Activated CD4-positive, alpha-beta memory T cell treated with anti-CD3 and anti-CD28 coated beads for 36 hours (primary cell): ENCODE measurements at regions not wholly inside any gene's neighbourhood (a gene's known extent, or its start where the extent isn't known, plus 50 kb on each side); places are given as distances from the start of the nearest gene placed in this dataset.

Experiments used
- CTCF ChIA-PET: fragments of 350-600 bp; sonication (Branson Sonifier 250); formaldehyde crosslinking; loops from one replicate; lab custom pipeline; 2021; ENCODE audit warnings: antibody characterized with exemption, inconsistent platforms; lab: Charles Lee
- POLR2A ChIA-PET: fragments of 350-600 bp; sonication (Branson Sonifier 250); formaldehyde crosslinking; loops from one replicate; lab custom pipeline; 2021; ENCODE audit warnings: antibody characterized with exemption; lab: Charles Lee
- DNase-seq: peaks from one replicate; pipeline ENCODE4 v3.0.0-alpha.2; 2020
- H3K27ac Mint-ChIP-seq: one replicate; pipeline ENCODE4 v1.8.0; 2021; ENCODE audit warnings: mixed read lengths
- H3K27me3 Mint-ChIP-seq: one replicate; pipeline ENCODE4 v1.8.0; 2021; ENCODE audit warnings: mixed read lengths
- H3K36me3 Mint-ChIP-seq: one replicate; pipeline ENCODE4 v1.8.0; 2021; ENCODE audit warnings: mixed read lengths
- H3K4me1 Mint-ChIP-seq: one replicate; pipeline ENCODE4 v1.8.0; 2021; ENCODE audit warnings: low read depth, mixed read lengths
- H3K4me3 Mint-ChIP-seq: one replicate; pipeline ENCODE4 v1.8.0; 2021; ENCODE audit warnings: mild to moderate bottlenecking, mixed read lengths
- H3K9me3 Mint-ChIP-seq: one replicate; pipeline ENCODE4 v1.8.0; 2021; ENCODE audit warnings: mixed read lengths
- intact Hi-C: fragments of 100-400 bp; cut with micrococcal nuclease; formaldehyde crosslinking; loops from one replicate; pipeline ENCODE4 v1.15.1; 2023

DNA sequence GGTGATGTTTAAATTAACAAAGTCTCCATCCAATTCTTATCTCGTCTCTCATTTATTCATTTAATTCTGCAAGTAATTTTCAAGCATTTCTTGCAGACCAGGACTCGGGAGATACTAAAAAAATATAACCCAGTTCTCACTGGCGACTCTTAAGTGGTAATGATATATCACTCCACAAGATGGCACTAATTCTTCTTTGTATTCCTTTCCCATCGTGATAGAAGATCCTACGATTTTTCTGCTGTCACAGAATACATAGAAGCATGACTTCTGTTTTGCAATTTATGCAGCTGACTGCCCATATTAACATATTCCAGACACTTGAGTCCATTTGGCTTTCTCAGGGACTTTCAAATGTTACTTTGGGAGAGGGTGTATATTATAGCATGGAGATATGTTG, 64.0 kb upstream of the FGF13 start:
- ChIA-PET CTCF (interaction anchor here (1.0 kb wide), 1 partner anchor 16 kb away, joined by 4 read pairs; no protein-coding TSS in a partner anchor), POLR2A (no interaction called here)
- DNase-seq: no peak
- H3K9me3 Mint-ChIP-seq: no peaks in the 10 kb centered on the region
- no peaks in the 10 kb centered on the region for H3K36me3 Mint-ChIP-seq
- H3K27me3 Mint-ChIP-seq: no peaks in the 10 kb centered on the region
- H3K4me3 Mint-ChIP-seq: no peak overlapping the region
- no peak overlapping the region for H3K27ac Mint-ChIP-seq
- intact Hi-C loops: loop anchor here (5.0 kb wide), 1 partner anchor 1197 kb away; no protein-coding TSS in a partner anchor
- no peaks in the 10 kb centered on the region for H3K4me1 Mint-ChIP-seq

DNA sequence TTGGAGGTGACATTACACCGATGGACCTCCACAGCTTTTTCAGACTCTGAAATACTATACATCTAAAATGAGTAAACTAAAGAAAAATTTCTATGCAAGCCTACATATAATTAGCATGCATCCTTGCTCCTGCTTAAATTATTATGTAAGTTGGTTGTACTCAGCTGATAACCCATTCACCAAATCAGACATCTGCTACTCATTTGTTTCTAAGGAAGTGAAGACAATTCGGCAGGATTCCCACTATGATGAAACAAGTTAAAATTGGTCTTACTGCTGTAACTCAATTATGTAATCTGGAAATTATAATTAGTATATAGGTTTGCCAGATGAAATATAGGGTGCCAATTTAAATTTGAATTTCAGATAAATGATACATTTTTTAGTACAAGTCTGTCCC, 59.5 kb upstream of the FGF13 start:
- POLR2A ChIA-PET: no interaction called here
- DNase-seq: no peak
- intact Hi-C loops: no loop called here
- no peaks in the 10 kb centered on the region for H3K9me3 Mint-ChIP-seq
- H3K27me3 Mint-ChIP-seq: no peaks in the 10 kb centered on the region
- H3K27ac Mint-ChIP-seq: no peak overlapping the region
- CTCF ChIA-PET: no interaction called here
- no peaks in the 10 kb centered on the region for H3K4me1 Mint-ChIP-seq
- no peak overlapping the region for H3K4me3 Mint-ChIP-seq
- H3K36me3 Mint-ChIP-seq: no peaks in the 10 kb centered on the region

DNA sequence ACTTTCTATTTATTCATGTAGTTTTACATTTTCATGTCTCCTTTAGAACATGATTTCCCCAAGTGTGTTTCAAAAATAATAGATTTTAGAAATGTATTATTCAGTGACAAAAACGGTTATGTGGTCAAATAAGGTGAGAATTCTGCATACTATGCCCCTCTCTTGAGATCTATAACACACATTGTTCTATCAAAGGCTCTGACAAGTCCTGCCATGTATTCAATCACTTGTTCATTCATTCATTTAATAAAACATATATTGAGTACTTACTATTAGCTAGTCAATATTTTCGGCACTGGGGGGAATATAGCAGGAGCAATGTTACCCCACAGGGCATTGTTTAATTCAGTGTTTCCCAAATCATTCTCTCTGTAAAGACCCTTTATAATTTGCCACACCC, 58.4 kb upstream of the FGF13 start:
- Mint-ChIP-seq H3K4me3 (no peak overlapping the region), H3K9me3 (no peaks in the 10 kb centered on the region), H3K27me3 (no peaks in the 10 kb centered on the region), H3K4me1 (no peaks in the 10 kb centered on the region), H3K27ac (no peak overlapping the region), H3K36me3 (no peaks in the 10 kb centered on the region)
- ChIA-PET POLR2A (no interaction called here), CTCF (no interaction called here)
- intact Hi-C loops: no loop called here
- no peak for DNase-seq

GRCh38 chrX:138765051-138765450, 53.5 kb upstream of the FGF13 start:
- no peak overlapping the region for H3K4me3 Mint-ChIP-seq
- no peaks in the 10 kb centered on the region for H3K9me3 Mint-ChIP-seq
- CTCF ChIA-PET: no interaction called here
- no peaks in the 10 kb centered on the region for H3K27me3 Mint-ChIP-seq
- intact Hi-C loops: no loop called here
- no peaks in the 10 kb centered on the region for H3K4me1 Mint-ChIP-seq
- no peak for DNase-seq
- POLR2A ChIA-PET: no interaction called here
- no peaks in the 10 kb centered on the region for H3K36me3 Mint-ChIP-seq
- H3K27ac Mint-ChIP-seq: no peak overlapping the region

DNA sequence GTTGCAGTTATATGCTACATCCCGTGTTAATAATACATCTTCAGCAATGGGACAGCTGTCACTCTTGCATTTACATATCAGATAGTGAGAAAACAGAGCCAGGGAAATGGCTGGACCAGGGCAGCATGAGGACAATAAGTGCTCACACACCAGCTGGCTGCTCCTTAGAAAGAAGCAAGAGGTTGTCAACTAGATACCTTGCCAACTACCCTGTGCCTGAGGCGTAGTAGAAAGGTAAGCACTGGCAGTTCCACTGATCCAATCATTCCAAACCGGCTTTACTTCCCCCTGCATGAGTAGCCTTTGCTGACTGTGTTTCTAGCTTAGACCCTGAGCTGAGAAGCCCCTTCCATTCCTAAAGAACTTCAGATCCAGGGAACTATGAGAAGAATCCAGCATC, 52.2 kb upstream of the FGF13 start:
- H3K27me3 Mint-ChIP-seq: no peaks in the 10 kb centered on the region
- H3K4me1 Mint-ChIP-seq: no peaks in the 10 kb centered on the region
- DNase-seq: no peak
- H3K27ac Mint-ChIP-seq: no peak overlapping the region
- no peak overlapping the region for H3K4me3 Mint-ChIP-seq
- CTCF ChIA-PET: no interaction called here
- intact Hi-C loops: no loop called here
- POLR2A ChIA-PET: no interaction called here
- H3K9me3 Mint-ChIP-seq: no peaks in the 10 kb centered on the region
- H3K36me3 Mint-ChIP-seq: no peaks in the 10 kb centered on the region

GRCh38 chrX:138761380-138761779, 49.9 kb upstream of the FGF13 start:
- Mint-ChIP-seq H3K4me1 (no peaks in the 10 kb centered on the region), H3K27ac (no peak overlapping the region), H3K9me3 (no peaks in the 10 kb centered on the region), H3K36me3 (no peaks in the 10 kb centered on the region), H3K4me3 (no peak overlapping the region), H3K27me3 (no peaks in the 10 kb centered on the region)
- intact Hi-C loops: no loop called here
- CTCF ChIA-PET: no interaction called here
- DNase-seq: no peak
- POLR2A ChIA-PET: no interaction called here
